Stimulated activated CD8-positive, alpha-beta memory T cell treated with anti-CD3 and anti-CD28 coated beads, Interleukin-4, amount 100 ng/mL, for 4 hours (primary cell): ENCODE measurements at regions not wholly inside any gene's neighbourhood (a gene's known extent, or its start where the extent isn't known, plus 50 kb on each side); places are given as distances from the start of the nearest gene placed in this dataset.
"Not testable (repeated sequence)": the region's sequence is repeated elsewhere in the genome, so short reads cannot be mapped to it uniquely, and the experiment has no call there.

Experiments
- DNase-seq, 2 donors: peaks; one replicate each; pipeline ENCODE4 v3.0.0-alpha.2; 2020; ENCODE audit warnings: low read depth in 2 of 2, low spot score in 1 of 2

GRCh38 chr9:75197561-75197960, 109.2 kb downstream of the OSTF1 start:
- no peak for DNase-seq

DNA sequence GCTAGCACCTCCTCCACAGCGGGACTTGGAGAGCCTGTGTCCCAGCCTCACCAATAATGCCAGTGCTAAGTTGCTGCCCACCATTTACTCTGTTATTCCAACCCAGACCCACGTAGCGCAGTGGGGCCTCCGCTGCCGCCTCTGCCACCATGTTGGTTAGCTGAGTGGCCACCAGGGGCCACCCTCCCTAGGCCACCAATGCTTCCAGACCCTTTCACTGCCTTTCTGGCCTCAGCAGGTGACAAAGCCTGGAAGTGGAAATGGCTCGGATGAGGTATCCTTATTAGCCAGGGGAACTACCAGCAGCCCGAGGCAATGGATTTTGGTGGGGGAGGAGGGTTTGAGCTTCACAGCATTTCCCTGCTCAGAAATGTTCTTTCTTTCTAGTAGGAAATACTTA, 110.1 kb downstream of the OSTF1 start:
- DNase-seq, result no peak

GRCh38 chr9:75200892-75201470, 112.7 kb downstream of the OSTF1 start:
- DNase-seq, result no peak

DNA sequence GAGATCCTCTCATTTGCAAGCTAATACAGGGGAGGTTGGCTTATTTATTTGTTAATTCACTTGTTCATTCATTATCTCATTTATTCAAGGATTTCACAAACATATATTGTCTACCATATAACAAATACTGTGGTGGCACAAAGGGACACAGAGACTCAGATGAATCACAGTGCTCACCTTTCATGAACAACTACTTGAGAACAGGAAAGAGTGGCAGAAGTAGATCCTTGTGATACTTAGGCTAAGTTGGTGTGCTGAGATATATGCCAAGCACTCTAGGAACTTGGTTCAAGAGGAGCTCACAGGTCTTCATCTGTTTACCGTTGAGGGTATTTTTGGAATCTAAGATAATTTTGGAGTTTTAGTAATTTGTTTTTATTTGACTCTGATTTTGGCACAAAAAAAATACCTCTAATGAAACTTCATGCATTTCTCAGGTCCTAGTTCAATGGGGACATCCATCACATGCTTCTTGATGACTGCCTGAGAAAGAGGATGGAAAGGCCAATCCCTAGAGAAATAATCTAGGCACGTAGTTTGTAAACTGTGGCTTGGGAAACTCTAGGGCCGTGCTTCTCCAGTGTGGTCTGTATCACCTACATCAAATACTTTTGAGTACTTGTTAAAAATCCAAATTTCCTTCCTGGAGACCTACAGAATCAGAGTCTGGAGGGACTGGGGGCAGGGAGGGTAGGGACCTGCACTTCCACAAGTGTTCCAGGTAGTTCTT, 113.3 kb downstream of the OSTF1 start:
- no peak for DNase-seq

DNA sequence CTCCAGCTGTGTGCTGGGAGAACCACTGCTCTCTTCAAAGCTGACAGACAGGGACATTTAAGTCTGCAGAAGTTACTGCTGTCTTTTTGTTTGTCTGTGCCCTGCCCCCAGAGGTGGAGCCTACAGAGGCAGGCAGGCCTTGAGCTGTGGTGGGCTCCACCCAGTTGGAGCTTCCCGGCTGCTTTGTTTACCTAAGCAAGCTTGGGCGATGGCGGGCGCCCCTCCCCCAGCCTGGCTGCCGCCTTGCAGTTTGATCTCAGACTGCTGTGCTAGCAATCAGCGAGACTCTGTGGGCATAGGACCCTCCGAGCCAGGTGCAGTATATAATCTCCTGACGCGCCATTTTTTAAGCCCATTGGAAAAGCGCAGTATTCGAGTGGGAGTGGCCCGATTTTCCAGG, 119.7 kb downstream of the OSTF1 start:
- DNase-seq, result not testable (repeated sequence)

GRCh38 chr9:75210215-75210614, 121.9 kb downstream of the OSTF1 start:
- no peak for DNase-seq

GRCh38 chr9:75213765-75214164, 125.5 kb downstream of the OSTF1 start:
- DNase-seq, result no peak

- DNase-seq, result no peak
Observed at GRCh38 chr9:75226403-75227139, 138.3 kb downstream of the OSTF1 start.

GRCh38 chr9:75228893-75229292, 140.6 kb downstream of the OSTF1 start:
- no peak for DNase-seq

GRCh38 chr9:75229605-75230332, 141.5 kb downstream of the OSTF1 start:
- DNase-seq, result no peak

GRCh38 chr9:75230469-75230868, 142.2 kb downstream of the OSTF1 start:
- DNase-seq, result no peak

DNA sequence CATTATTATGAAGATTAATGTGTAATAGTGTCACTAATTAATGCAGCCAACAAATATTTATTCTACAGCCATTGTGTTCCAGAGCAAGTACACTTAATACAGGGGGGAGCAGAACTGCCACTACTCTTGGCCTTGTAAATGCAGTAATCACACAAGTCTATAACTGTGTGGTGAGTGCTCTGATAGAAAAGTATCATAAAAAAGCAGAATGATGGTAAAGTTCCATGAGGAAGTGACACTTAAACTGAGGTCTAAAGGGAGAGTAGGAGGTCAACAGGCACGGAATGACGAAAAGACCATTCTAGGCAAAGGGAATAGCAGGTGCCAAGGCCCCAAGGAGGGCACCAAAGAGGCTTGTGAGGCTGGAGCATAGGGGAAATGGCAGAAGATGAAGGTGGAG, 142.9 kb downstream of the OSTF1 start:
- DNase-seq, result no peak

- DNase-seq, result no peak
Observed at GRCh38 chr9:75233011-75233410, 144.7 kb downstream of the OSTF1 start.

DNA sequence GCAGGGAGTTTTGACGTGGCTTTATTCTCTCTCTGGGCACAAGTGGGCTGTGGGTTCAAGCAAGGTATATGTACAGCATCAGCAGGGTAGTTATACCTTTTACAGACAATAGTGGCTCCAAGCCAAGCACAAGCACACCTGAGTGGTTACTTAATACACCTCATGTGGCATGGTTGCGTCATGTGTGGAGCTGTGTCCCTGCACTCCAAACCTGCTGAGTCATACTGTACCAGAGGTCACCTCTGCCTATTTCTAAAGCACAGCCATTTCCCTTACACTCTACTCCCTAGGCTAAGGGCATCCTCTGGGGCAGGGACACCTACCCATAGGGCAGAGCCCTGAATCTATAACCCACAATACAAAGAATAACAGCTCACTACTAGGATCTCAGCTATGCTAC, 147.3 kb downstream of the OSTF1 start:
- DNase-seq, result no peak

DNA sequence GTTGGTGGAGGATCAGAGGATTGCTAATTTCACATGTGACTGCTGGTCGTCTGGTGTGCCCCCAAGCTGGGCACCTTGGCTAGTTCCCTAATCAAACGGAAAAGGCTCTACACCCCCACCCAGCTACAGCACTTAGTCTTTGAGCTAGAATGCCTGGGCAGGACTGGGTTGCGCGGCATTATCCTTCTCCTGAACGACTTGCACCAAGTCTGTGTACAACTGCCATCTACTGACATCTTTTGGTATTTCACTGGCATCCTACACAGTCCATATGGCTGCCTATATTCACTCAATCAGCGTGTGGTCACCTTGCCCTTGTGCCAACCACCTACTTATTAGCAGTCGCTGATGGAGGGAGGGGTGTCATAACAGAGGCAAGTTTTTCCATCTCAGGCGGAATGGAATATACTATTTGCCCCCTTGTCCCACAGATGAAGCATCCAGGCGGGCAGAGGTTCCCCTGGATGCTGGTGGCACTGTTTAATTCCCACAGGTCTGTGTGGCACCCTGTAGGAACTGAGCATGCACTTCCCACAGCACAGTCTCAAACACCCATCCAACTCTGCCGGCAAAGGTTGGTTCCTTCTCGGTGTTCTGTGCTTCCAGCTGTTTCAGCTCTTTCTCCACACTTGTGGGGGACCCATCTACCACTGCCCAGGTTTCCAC, 150.1 kb downstream of the OSTF1 start:
- DNase-seq, result no peak

DNA sequence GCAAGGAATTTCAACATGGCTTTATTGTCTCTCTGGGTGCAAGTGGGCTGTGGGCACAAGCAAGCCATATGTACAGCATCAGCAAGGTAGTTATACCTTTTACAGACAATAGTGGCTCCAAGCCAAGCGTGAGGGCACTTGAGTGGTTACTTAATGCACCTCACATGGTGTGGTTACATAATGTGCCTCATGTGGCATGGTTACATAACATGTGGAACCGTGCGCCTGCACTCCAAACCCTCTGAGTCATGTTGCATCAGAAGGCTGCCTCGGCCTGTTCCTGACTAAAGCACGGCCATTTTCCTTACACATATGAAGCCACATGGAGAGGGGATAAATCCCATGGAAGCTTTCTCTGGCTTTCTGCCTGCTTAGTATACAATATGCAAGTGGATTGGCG, 150.9 kb downstream of the OSTF1 start:
- no peak for DNase-seq

DNA sequence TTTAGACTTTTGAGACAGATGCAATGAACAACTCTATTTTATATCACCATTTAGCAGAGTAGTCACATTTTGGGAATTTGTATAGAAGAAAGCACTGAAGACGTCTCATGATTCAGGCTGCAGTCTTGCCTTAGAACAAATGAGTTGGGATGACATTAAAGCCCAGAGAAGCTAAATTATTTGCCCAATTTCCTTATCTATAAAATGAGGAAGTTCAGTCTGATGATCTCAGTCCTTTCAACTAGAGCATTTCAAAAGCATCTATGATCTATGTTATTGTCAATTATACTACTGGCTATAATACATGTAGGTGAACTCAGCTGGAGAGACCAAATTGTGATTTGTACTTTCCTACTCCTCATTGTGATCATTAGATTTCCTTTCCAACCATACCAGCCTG, 154.1 kb downstream of the OSTF1 start:
- DNase-seq, result no peak

- DNase-seq, result no peak
Observed at GRCh38 chr9:75246949-75247348, 158.6 kb downstream of the OSTF1 start.

DNA sequence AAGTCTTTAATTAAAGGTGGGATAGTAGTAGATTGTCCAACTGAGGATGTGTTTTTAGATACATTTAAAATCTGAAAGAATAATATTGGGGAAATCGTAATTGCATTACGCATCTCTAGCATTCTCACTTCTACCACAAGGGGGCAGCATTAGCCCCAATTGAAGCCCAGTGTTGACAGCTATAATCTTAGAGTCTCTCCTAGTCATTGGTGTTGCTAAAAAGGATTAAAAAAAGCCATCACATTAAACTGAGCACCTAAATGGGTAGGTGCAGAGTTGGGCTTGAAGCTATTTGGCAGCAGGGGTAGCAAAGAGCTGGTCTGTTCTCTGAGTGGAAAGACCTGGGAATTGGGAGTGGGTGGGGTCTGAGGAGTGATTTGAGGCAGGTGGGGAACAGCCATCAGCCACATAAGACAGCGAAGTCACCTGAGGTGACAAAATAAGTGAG, 177.2 kb downstream of the OSTF1 start:
- DNase-seq, result peak in 1 of 2 donors; percentile 7

- no peak for DNase-seq
Observed at GRCh38 chr9:75269197-75269596, 180.9 kb downstream of the OSTF1 start.

DNA sequence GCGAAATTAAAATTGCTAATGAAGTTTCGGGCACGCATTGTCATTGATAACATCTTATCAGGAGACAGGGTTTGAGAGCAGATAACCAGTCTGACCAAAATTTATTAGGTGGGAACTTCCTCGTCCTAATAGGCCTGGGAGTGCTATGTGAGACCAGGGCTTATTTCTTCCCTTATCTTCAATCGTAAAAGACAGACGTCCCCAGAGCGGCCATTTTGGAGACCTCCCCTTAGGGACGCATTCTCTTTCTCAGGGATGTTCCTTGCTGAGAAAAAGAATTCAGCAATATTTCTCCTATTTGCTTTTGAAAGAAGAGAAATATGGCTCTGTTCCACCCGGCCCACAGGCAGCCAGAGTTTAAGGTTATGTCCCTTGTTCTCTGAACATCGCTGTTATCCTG, 184.7 kb downstream of the OSTF1 start:
- not testable (repeated sequence) for DNase-seq
